ENCODE measurements at regions not wholly inside any gene's neighbourhood (a gene's known extent, or its start where the extent isn't known, plus 50 kb on each side); places are given as distances from the start of the nearest gene placed in this dataset.
A peak's percentile ranks its signal among the peaks of the same experiment; 100 is the strongest.

DNA sequence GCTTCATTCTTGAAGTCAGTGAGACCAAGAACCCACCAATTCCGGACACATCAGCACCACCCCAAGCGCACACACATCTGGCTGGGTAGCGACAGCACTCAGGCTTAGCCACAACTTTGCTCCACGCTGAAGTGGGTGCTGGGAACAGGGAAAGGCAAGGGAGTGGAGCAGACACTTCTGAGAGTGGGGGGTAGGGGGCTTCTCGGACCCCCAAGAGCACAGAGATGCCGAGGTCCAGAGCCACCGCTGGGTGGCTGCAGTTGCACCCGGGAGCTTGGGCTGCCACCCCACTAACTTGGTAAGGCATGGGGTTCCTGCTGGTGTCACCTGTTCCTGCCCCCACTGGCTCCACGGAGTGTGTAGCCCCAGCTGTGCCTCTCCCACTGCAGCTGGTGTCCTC lies 225.3 kb upstream of the RIOK2 start:
- no peaks in the 10 kb centered on the region for H3K9me3 ChIP-seq
- H3K4me3 ChIP-seq: no peak overlapping the region
- H3K36me3 ChIP-seq: no peaks in the 10 kb centered on the region
- no peaks in the 10 kb centered on the region for H3K27me3 ChIP-seq
- intact Hi-C loops (cut with DNase I): no loop called here
- TF ChIP-seq POLR2A (IDR thresholded peaks at IDR 0.05; ENCODE audit: low read depth) (no peak), EP300 (IDR thresholded peaks at IDR 0.05) (no peak), POLR2AphosphoS5 (IDR thresholded peaks at IDR 0.05) (no peak)
- TF ChIP-seq, protein P1, sequence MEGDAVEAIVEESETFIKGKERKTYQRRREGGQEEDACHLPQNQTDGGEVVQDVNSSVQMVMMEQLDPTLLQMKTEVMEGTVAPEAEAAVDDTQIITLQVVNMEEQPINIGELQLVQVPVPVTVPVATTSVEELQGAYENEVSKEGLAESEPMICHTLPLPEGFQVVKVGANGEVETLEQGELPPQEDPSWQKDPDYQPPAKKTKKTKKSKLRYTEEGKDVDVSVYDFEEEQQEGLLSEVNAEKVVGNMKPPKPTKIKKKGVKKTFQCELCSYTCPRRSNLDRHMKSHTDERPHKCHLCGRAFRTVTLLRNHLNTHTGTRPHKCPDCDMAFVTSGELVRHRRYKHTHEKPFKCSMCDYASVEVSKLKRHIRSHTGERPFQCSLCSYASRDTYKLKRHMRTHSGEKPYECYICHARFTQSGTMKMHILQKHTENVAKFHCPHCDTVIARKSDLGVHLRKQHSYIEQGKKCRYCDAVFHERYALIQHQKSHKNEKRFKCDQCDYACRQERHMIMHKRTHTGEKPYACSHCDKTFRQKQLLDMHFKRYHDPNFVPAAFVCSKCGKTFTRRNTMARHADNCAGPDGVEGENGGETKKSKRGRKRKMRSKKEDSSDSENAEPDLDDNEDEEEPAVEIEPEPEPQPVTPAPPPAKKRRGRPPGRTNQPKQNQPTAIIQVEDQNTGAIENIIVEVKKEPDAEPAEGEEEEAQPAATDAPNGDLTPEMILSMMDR (IDR thresholded peaks at IDR 0.05): no peak
- H3K27ac ChIP-seq (replicated peaks in 1 of 4): no peak overlapping the region
- DNase-seq (ENCODE audit: extremely low spot score): no peak
- peaks cover 0 to 13% (median 2%) of the 10 kb centered on the region in 4 donors for H3K4me1 ChIP-seq
- WGBS: 79% methylated on average over 6 of the region's 9 CpGs

DNA sequence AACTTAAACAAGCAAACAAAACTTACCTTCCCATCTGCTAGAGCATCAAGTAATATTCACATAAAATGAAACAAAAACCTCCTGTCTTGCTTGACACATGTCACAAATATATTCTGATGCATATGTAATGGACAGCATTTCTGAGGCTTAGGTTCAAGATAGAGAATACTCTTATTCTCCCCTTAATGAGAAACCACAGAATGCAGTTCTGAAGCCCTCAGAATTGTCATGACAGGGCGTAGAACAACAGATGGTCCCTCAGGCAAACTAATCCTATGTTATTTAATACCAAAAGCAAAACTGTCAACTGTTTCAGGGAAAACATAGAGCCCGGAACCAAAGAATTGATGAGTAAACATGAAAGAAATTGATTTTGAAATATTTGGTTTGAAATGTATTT lies 229.9 kb upstream of the RIOK2 start:
- no peak overlapping the region for H3K27ac ChIP-seq (replicated peaks in 1 of 4)
- intact Hi-C loops (cut with DNase I): no loop called here
- 87% methylated on average over 2 of the region's 2 CpGs for WGBS
- no peaks in the 10 kb centered on the region for H3K36me3 ChIP-seq
- H3K27me3 ChIP-seq: no peaks in the 10 kb centered on the region
- H3K9me3 ChIP-seq: no peaks in the 10 kb centered on the region
- TF ChIP-seq EP300 (IDR thresholded peaks at IDR 0.05) (no peak), POLR2AphosphoS5 (IDR thresholded peaks at IDR 0.05) (no peak), POLR2A (IDR thresholded peaks at IDR 0.05; ENCODE audit: low read depth) (no peak)
- TF ChIP-seq, protein P1 (IDR thresholded peaks at IDR 0.05): no peak
- DNase-seq (ENCODE audit: extremely low spot score): no peak
- peaks cover 0 to 31% (median 17%) of the 10 kb centered on the region in 4 donors for H3K4me1 ChIP-seq
- no peak overlapping the region for H3K4me3 ChIP-seq

DNA sequence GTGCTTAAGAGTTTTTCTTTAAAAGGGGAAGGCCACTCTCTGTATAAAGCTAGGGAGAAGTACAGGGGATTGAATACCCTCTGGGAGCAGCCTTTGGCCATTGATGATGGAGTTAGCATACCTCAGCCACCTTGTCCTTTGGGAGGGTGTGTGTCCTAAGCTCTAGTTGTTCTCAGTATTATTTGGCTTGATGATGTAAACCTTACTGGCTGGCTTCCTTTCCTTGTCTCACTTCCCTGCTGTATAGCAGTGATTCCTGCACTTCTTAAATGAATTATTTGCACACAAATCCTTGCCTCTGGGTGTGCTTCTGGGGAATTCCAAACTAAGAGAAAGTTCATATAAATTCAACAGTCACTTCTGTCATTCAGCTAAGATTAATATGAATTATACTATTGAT lies 234.9 kb upstream of the RIOK2 start:
- Histone ChIP-seq H3K27me3 (no peaks in the 10 kb centered on the region), H3K9me3 (no peaks in the 10 kb centered on the region), H3K36me3 (no peaks in the 10 kb centered on the region), H3K27ac (replicated peaks in 1 of 4) (no peak overlapping the region), H3K4me3 (no peak overlapping the region), H3K4me1 (peaks cover 0 to 28% (median 24%) of the 10 kb centered on the region in 4 donors)
- intact Hi-C loops (cut with DNase I): no loop called here
- TF ChIP-seq, protein P1 (IDR thresholded peaks at IDR 0.05): no peak
- TF ChIP-seq POLR2AphosphoS5 (IDR thresholded peaks at IDR 0.05) (no peak), POLR2A (IDR thresholded peaks at IDR 0.05; ENCODE audit: low read depth) (no peak), EP300 (IDR thresholded peaks at IDR 0.05) (no peak)
- no peak for DNase-seq (ENCODE audit: extremely low spot score)

DNA sequence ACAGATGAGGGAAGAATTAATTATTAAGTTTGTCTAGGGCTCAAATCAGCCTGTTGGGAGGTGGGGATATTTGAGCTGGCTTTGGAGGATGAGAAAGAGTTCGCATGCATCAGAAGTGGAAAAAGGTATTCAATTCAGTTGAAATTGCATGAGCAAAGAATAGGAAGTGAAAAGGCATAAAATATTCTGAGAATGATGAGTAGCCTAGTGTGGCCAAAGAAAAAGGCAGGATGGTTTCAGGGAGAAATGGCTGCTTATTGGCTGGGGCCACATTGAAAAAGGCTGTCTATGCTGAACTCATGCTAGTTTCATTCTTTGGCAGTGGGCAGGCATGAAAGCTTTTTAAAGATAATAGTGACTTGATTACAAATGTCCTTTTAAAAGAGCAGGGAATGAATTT lies 235.4 kb upstream of the RIOK2 start:
- Histone ChIP-seq H3K9me3 (no peaks in the 10 kb centered on the region), H3K4me1 (peaks cover 0 to 28% (median 24%) of the 10 kb centered on the region in 4 donors), H3K4me3 (no peak overlapping the region), H3K27ac (replicated peaks in 1 of 4) (no peak overlapping the region), H3K36me3 (no peaks in the 10 kb centered on the region), H3K27me3 (no peaks in the 10 kb centered on the region)
- TF ChIP-seq EP300 (IDR thresholded peaks at IDR 0.05) (no peak), POLR2AphosphoS5 (IDR thresholded peaks at IDR 0.05) (no peak), POLR2A (IDR thresholded peaks at IDR 0.05; ENCODE audit: low read depth) (no peak)
- TF ChIP-seq, protein P1 (IDR thresholded peaks at IDR 0.05): no peak
- intact Hi-C loops (cut with DNase I): no loop called here
- 40% methylated on average over 1 of the region's 1 CpG for WGBS
- no peak for DNase-seq (ENCODE audit: extremely low spot score)

DNA sequence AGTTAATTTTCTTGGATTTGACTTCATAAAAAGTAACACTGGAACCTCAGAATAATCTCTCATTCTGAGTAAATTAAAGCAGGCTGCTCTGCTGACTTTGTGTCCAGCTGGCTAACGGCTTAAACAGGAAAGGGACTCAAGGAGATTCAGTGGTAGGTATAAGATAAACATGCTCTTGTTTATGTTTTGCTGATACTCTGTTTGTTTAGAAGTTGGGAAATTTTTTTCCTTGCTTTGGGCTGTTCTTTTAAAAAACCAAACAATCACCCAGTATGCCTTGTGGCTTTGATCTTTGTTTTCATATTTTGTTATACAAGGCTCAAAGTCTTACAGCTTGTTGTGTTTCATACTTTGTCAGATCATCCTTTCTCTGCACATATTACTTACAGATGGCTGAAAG lies 237.6 kb upstream of the RIOK2 start:
- Histone ChIP-seq H3K9me3 (no peaks in the 10 kb centered on the region), H3K27ac (replicated peaks in 1 of 4) (peak overlapping the region in 1 of 4 donors; percentile 31), H3K4me3 (no peak overlapping the region), H3K4me1 (peaks cover 0 to 18% (median 11%) of the 10 kb centered on the region in 4 donors), H3K27me3 (no peaks in the 10 kb centered on the region), H3K36me3 (no peaks in the 10 kb centered on the region)
- no peak for TF ChIP-seq EP300 (IDR thresholded peaks at IDR 0.05)
- TF ChIP-seq, protein P1 (IDR thresholded peaks at IDR 0.05): no peak
- no peak for TF ChIP-seq POLR2A (IDR thresholded peaks at IDR 0.05; ENCODE audit: low read depth)
- TF ChIP-seq POLR2AphosphoS5 (IDR thresholded peaks at IDR 0.05): no peak
- no peak for DNase-seq (ENCODE audit: extremely low spot score)
- WGBS: 31% methylated on average over 1 of the region's 1 CpG
- intact Hi-C loops (cut with DNase I): loop anchor here (10.0 kb wide), 1 partner anchor 114 kb away; no protein-coding TSS in a partner anchor
